SK-N-SH (cell line): ENCODE measurements at regions not wholly inside any gene's neighbourhood (a gene's known extent, or its start where the extent isn't known, plus 50 kb on each side); places are given as distances from the start of the nearest gene placed in this dataset.

ENCODE experiments used
- CTCF ChIA-PET: fragments of 300-600, 350-600 bp; formaldehyde crosslinking; extraction: SDS; loops from one replicate; lab custom pipeline; 2021; lab: Yijun Ruan, JAX
- POLR2A ChIA-PET: fragments of 350-600 bp; sonication (Branson Sonifier 250); formaldehyde crosslinking; extraction: SDS; loops from one replicate; lab custom pipeline; 2020; ENCODE audit warnings: antibody characterized with exemption, inconsistent platforms; lab: Yijun Ruan, JAX
- DNase-seq: peaks from one replicate; pipeline ENCODE4 v3.0.0; 2012
- H2AFZ ChIP-seq: fragments of 200-600 bp; sonication (generic); 2 replicates; pipeline ENCODE4 v1.8.1; 2016; ENCODE audit warnings: antibody characterized with exemption, mild to moderate bottlenecking, low read depth
- H3F3A ChIP-seq: fragments of 200-600 bp; sonication (generic); replicated peaks from 2 replicates; pipeline ENCODE3; 2016; ENCODE audit warnings: antibody characterized with exemption, mild to moderate bottlenecking; ENCODE audit not compliant: insufficient read depth
- H3K27ac ChIP-seq, 2 experiments: fragments of 200-500 bp in 1 of 2; fragments of 200-600 bp in 1 of 2; sonication (Bioruptor generic) in 1 of 2; sonication (generic), shearing (Covaris generic) in 1 of 2; 2 replicates each; pipeline versions ENCODE4 v1.5.1 to v1.6.1; 2014 to 2016; ENCODE audit warnings: low read depth in 2 of 2, inconsistent platforms in 1 of 2, low read length in 1 of 2, mild to moderate bottlenecking in 1 of 2, mixed read lengths in 1 of 2
- H3K27me3 ChIP-seq: fragments of 200-600 bp; sonication (generic), shearing (Covaris generic); 2 replicates; pipeline ENCODE4 v1.6.1; 2016; ENCODE audit warnings: mixed run types; ENCODE audit not compliant: insufficient read depth
- H3K36me3 ChIP-seq, 2 experiments: fragments of 200-500 bp in 1 of 2; fragments of 200-600 bp in 1 of 2; sonication (Bioruptor generic) in 1 of 2; sonication (generic) in 1 of 2; replicated peaks in 1 of 2; 2 replicates each; pipeline versions ENCODE3 to v1.5.1; 2014 to 2016; ENCODE audit warnings: low read length in 1 of 2, mild to moderate bottlenecking in 1 of 2; ENCODE audit not compliant: insufficient read depth in 2 of 2, control insufficient read depth in 1 of 2
- H3K4me1 ChIP-seq, 2 experiments: fragments of 200-500 bp in 1 of 2; fragments of 200-600 bp in 1 of 2; sonication (Bioruptor generic) in 1 of 2; sonication (generic), shearing (Covaris generic) in 1 of 2; 2 replicates each; pipeline versions ENCODE4 v1.5.1 to v1.6.1; 2014 to 2016; ENCODE audit warnings: low read depth in 1 of 2, low read length in 1 of 2, mixed run types in 1 of 2; ENCODE audit not compliant: insufficient read depth in 2 of 2, control insufficient read depth in 1 of 2
- H3K4me2 ChIP-seq: fragments of 200-600 bp; sonication (generic), shearing (Covaris generic); 2 replicates; pipeline ENCODE4 v1.6.1; 2017; ENCODE audit warnings: mixed run types
- H3K4me3 ChIP-seq, 2 experiments: fragments of 200-500 bp in 1 of 2; fragments of 200-600 bp in 1 of 2; sonication (Bioruptor generic) in 1 of 2; sonication (generic), shearing (Covaris generic) in 1 of 2; 2 replicates each; pipeline versions ENCODE4 v1.5.1 to v1.8.1; 2014 to 2016; ENCODE audit warnings: low read depth in 2 of 2, inconsistent platforms in 1 of 2, low read length in 1 of 2, mild to moderate bottlenecking in 1 of 2, mixed read lengths in 1 of 2, moderate library complexity in 1 of 2
- H3K79me2 ChIP-seq: fragments of 200-600 bp; sonication (generic); 2 replicates; pipeline ENCODE4 v1.8.1; 2017; ENCODE audit warnings: mild to moderate bottlenecking; ENCODE audit not compliant: insufficient read depth
- H3K9ac ChIP-seq: fragments of 200-600 bp; sonication (generic); 2 replicates; pipeline ENCODE4 v1.6.1; 2017; ENCODE audit warnings: mixed run types
- H3K9me2 ChIP-seq: fragments of 200-600 bp; sonication (generic); 2 replicates; pipeline ENCODE4 v1.6.1; 2017; ENCODE audit warnings: mixed run types
- H3K9me3 ChIP-seq: fragments of 200-600 bp; sonication (generic); 2 replicates; pipeline ENCODE4 v1.6.1; 2017; ENCODE audit warnings: mixed run types, mild to moderate bottlenecking, moderate library complexity
- H4K20me1 ChIP-seq: fragments of 200-600 bp; sonication (generic); 2 replicates; pipeline ENCODE4 v1.6.1; 2017; ENCODE audit warnings: mild to moderate bottlenecking, mixed run types; ENCODE audit not compliant: insufficient read depth
- CHD2 ChIP-seq: fragments of 150-350 bp; IDR thresholded peaks from 2 replicates; pipeline ENCODE4 v1.6.1; 2018; ENCODE audit warnings: low read length; ENCODE audit not compliant: partially characterized antibody
- CTCF ChIP-seq: fragments of 200-600 bp; sonication (generic); IDR thresholded peaks from 2 replicates; pipeline ENCODE4 v1.6.1; 2017; ENCODE audit warnings: antibody characterized with exemption, mild to moderate bottlenecking, moderate library complexity
- FOXJ3 ChIP-seq: sonication (generic); formaldehyde crosslinking; IDR thresholded peaks from 2 replicates; pipeline ENCODE4 v1.5.1; 2020; ENCODE audit warnings: mild to moderate bottlenecking, missing genetic modification reagents
- FOXM1 ChIP-seq: IDR thresholded peaks from 2 replicates; pipeline ENCODE4 v1.4.0; 2012; ENCODE audit warnings: low read depth, mild to moderate bottlenecking
- MAX ChIP-seq: IDR thresholded peaks from 2 replicates; pipeline ENCODE4 v1.4.0; 2012; ENCODE audit warnings: low read depth
- NFIC ChIP-seq: IDR thresholded peaks from 2 replicates; pipeline ENCODE4 v1.4.0; 2012; ENCODE audit warnings: borderline replicate concordance
- RAD21 ChIP-seq: IDR thresholded peaks from 2 replicates; pipeline ENCODE4 v1.6.1; 2012; ENCODE audit warnings: mild to moderate bottlenecking, low read length
- RCOR1 ChIP-seq: fragments of 150-350 bp; IDR thresholded peaks from 2 replicates; pipeline ENCODE4 v1.6.1; 2017; ENCODE audit warnings: antibody characterized with exemption, low read length
- RFX5 ChIP-seq: IDR thresholded peaks from 2 replicates; pipeline ENCODE4 v1.6.1; 2012; ENCODE audit warnings: mild to moderate bottlenecking, improper control_type of control experiment, low read length
- RXRA ChIP-seq: IDR thresholded peaks from 2 replicates; pipeline ENCODE4 v1.4.0; 2012; ENCODE audit warnings: low read depth, mild to moderate bottlenecking, borderline replicate concordance
- SIN3A ChIP-seq: IDR thresholded peaks from 2 replicates; pipeline ENCODE4 v1.6.1; 2012; ENCODE audit warnings: low read depth, mild to moderate bottlenecking, low read length, moderate library complexity, borderline replicate concordance
- WGBS: methylation state at CpG from one replicate; pipeline ENCODE4 v1.1.6; 2017; ENCODE audit warnings: low lambda C conversion rate; 5-methylcytosine and 5-hydroxymethylcytosine counted together
- small RNA-seq, 7 experiments: library from RNA; depleted of rRNA; stranded (forward); fragments of <200 nt; gene quantifications; one replicate each; pipeline ENCODE3, GENCODE V24; 2012

GRCh38 chr12:107635139-107635538 is 50.5 kb upstream of the PWP1 start:
- Histone ChIP-seq H3K9me3 (no peaks in the 10 kb centered on the region), H3K9ac (no peak overlapping the region), H3K9me2 (no peaks in the 10 kb centered on the region), H2AFZ (no peak overlapping the region), H3K36me3 (no peaks in the 10 kb centered on the region), H3K4me3 (no peak overlapping the region), H3K4me1 (peaks cover 0 to 3% of the 10 kb centered on the region in 2 experiments; a peak in 1 of 4 replicates), H3F3A (no peaks in the 10 kb centered on the region), H3K27me3 (no peaks in the 10 kb centered on the region), H4K20me1 (no peaks in the 10 kb centered on the region), H3K79me2 (no peaks in the 10 kb centered on the region), H3K4me2 (no peak overlapping the region), H3K27ac (no peak overlapping the region)
- no peak for DNase-seq
- 57% methylated on average over 8 of the region's 8 CpGs for WGBS
- no peak for TF ChIP-seq CHD2
- TF ChIP-seq RCOR1, result no peak
- TF ChIP-seq MAX, result no peak
- TF ChIP-seq SIN3A, result no peak
- TF ChIP-seq RXRA, result no peak
- no peak for TF ChIP-seq NFIC
- no peak for TF ChIP-seq RFX5
- TF ChIP-seq RAD21, result no peak
- TF ChIP-seq FOXJ3 (CRISPR knock-in tag), result no peak
- TF ChIP-seq CTCF, result no peak
- TF ChIP-seq FOXM1, result no peak
- CTCF ChIA-PET, result interaction anchor here (0.6 to 1.5 kb wide), 5 partner anchors 9 to 1320 kb away, joined by 3 to 5 read pairs (median 4); no protein-coding TSS in a partner anchor
- POLR2A ChIA-PET, result no interaction called here

Small RNA genes lying in the stretch of these regions (small RNA-seq; reads per million reads assigned to genes)
- 0 to 0.06 (median 0) reads per million in 7 experiments for gene RF00284
- 0 reads per million in 7 experiments for gene RNA5SP371
